ENCODE measurements at regions not wholly inside any gene's neighbourhood (a gene's known extent, or its start where the extent isn't known, plus 50 kb on each side); places are given as distances from the start of the nearest gene placed in this dataset.

GRCh38 chr1:14320986-14321385 lies 277.5 kb upstream of the KAZN start:
- H3K27ac ChIP-seq (ENCODE audit: low read depth, low read length): no peak overlapping the region
- H3K9ac ChIP-seq (ENCODE audit: low read depth, low read length): no peak overlapping the region
- peaks cover 22% of the 10 kb centered on the region for H3K4me1 ChIP-seq (ENCODE audit: control insufficient read depth, insufficient read depth, low read length)
- H3K27me3 ChIP-seq (ENCODE audit: control insufficient read depth, insufficient read depth, low read length): no peaks in the 10 kb centered on the region
- no peaks in the 10 kb centered on the region for H3K36me3 ChIP-seq (ENCODE audit: control insufficient read depth, insufficient read depth, low read length)
- H3K9me3 ChIP-seq (ENCODE audit: control insufficient read depth, insufficient read depth, low read length): no peaks in the 10 kb centered on the region
- no peak overlapping the region for H3K4me3 ChIP-seq (ENCODE audit: low read depth, low read length)

DNA sequence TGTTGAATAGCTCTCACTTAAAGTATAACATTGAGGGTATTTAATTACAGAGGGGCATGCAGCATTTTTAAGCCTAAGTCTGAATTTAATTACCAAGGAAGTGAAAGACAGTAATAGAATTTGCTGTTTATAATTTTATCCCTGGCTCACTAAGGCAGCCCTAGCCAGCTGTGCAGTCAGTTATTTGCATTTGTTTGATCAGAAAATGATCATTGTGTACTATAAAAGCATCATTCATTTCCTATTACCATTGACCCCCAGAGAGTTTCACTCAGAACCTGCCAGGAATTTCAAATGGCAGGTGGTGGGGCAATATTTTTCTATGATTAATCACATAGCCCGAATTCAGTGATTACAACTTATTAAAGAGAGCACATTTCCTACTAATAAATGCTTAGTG lies 277.1 kb upstream of the KAZN start:
- Histone ChIP-seq H3K4me3 (ENCODE audit: low read depth, low read length) (no peak overlapping the region), H3K27me3 (ENCODE audit: control insufficient read depth, insufficient read depth, low read length) (no peaks in the 10 kb centered on the region), H3K9ac (ENCODE audit: low read depth, low read length) (no peak overlapping the region), H3K4me1 (ENCODE audit: control insufficient read depth, insufficient read depth, low read length) (peaks cover 22% of the 10 kb centered on the region), H3K36me3 (ENCODE audit: control insufficient read depth, insufficient read depth, low read length) (no peaks in the 10 kb centered on the region), H3K27ac (ENCODE audit: low read depth, low read length) (no peak overlapping the region), H3K9me3 (ENCODE audit: control insufficient read depth, insufficient read depth, low read length) (no peaks in the 10 kb centered on the region)

DNA sequence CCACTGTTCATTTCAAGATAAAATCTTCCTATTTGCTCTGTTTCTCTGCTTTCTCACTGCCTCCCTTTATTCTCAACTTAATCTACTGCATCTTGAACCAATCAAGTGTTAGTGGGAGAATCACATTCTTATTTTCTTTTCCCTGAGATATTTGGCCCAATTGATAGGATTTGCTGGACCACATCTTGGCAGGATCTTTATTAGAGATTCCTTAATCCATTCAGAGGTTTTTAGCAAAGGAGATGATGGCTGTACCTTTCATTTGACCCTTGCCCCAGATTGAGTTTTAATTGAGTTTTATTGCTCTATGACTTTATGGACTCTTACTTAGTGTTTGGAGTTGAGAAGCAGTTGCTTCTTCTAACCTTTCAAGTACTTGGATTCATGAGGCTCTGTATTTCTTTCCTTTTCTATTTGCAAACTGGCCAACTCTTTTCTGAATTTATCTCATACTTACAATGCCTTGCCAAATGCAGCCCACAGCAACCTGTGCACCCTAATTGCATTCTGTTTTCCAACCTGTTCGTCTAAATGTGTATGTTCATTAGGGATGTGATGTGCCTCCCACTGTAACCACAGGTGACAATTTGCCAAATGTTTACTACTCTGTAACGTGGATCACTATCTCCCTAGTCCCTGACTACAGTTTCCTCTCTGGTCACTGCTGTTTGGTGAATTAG lies 274.8 kb upstream of the KAZN start:
- Histone ChIP-seq H3K4me1 (ENCODE audit: control insufficient read depth, insufficient read depth, low read length) (peaks cover 22% of the 10 kb centered on the region), H3K27me3 (ENCODE audit: control insufficient read depth, insufficient read depth, low read length) (no peaks in the 10 kb centered on the region), H3K27ac (ENCODE audit: low read depth, low read length) (no peak overlapping the region), H3K36me3 (ENCODE audit: control insufficient read depth, insufficient read depth, low read length) (no peaks in the 10 kb centered on the region), H3K9ac (ENCODE audit: low read depth, low read length) (no peak overlapping the region), H3K4me3 (ENCODE audit: low read depth, low read length) (no peak overlapping the region), H3K9me3 (ENCODE audit: control insufficient read depth, insufficient read depth, low read length) (no peaks in the 10 kb centered on the region)

GRCh38 chr1:14324248-14324630 lies 274.2 kb upstream of the KAZN start:
- Histone ChIP-seq H3K27ac (ENCODE audit: low read depth, low read length) (no peak overlapping the region), H3K4me1 (ENCODE audit: control insufficient read depth, insufficient read depth, low read length) (peaks cover 19% of the 10 kb centered on the region), H3K9ac (ENCODE audit: low read depth, low read length) (no peak overlapping the region), H3K36me3 (ENCODE audit: control insufficient read depth, insufficient read depth, low read length) (no peaks in the 10 kb centered on the region), H3K27me3 (ENCODE audit: control insufficient read depth, insufficient read depth, low read length) (no peaks in the 10 kb centered on the region), H3K9me3 (ENCODE audit: control insufficient read depth, insufficient read depth, low read length) (no peaks in the 10 kb centered on the region), H3K4me3 (ENCODE audit: low read depth, low read length) (no peak overlapping the region)

DNA sequence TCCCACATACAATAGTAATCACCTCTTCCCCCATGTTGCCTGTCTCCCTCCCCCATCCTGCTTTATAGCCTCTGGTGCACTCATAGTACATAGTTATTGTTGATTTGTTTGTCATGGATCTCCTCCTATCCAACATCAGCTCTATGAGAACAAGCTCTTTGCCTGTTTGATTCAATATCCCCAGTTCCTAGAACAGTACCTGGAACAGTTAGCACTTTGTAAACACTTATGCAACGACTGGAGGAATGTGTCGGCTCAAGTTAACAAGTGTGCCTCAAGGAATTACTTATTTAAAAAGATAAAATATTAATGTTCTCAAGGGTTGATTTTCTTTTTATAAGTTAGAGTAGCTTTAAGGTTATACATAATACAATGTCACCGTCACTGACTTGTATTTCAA lies 271.6 kb upstream of the KAZN start:
- no peak overlapping the region for H3K27ac ChIP-seq (ENCODE audit: low read depth, low read length)
- H3K27me3 ChIP-seq (ENCODE audit: control insufficient read depth, insufficient read depth, low read length): no peaks in the 10 kb centered on the region
- H3K4me3 ChIP-seq (ENCODE audit: low read depth, low read length): no peak overlapping the region
- no peaks in the 10 kb centered on the region for H3K36me3 ChIP-seq (ENCODE audit: control insufficient read depth, insufficient read depth, low read length)
- H3K4me1 ChIP-seq (ENCODE audit: control insufficient read depth, insufficient read depth, low read length): no peaks in the 10 kb centered on the region
- no peak overlapping the region for H3K9ac ChIP-seq (ENCODE audit: low read depth, low read length)
- H3K9me3 ChIP-seq (ENCODE audit: control insufficient read depth, insufficient read depth, low read length): no peaks in the 10 kb centered on the region

GRCh38 chr1:14328685-14329084 lies 269.8 kb upstream of the KAZN start:
- H3K4me3 ChIP-seq (ENCODE audit: low read depth, low read length): no peak overlapping the region
- H3K36me3 ChIP-seq (ENCODE audit: control insufficient read depth, insufficient read depth, low read length): no peaks in the 10 kb centered on the region
- no peaks in the 10 kb centered on the region for H3K4me1 ChIP-seq (ENCODE audit: control insufficient read depth, insufficient read depth, low read length)
- H3K9ac ChIP-seq (ENCODE audit: low read depth, low read length): no peak overlapping the region
- no peak overlapping the region for H3K27ac ChIP-seq (ENCODE audit: low read depth, low read length)
- no peaks in the 10 kb centered on the region for H3K9me3 ChIP-seq (ENCODE audit: control insufficient read depth, insufficient read depth, low read length)
- H3K27me3 ChIP-seq (ENCODE audit: control insufficient read depth, insufficient read depth, low read length): no peaks in the 10 kb centered on the region

- Histone ChIP-seq H3K27me3 (ENCODE audit: control insufficient read depth, insufficient read depth, low read length) (no peaks in the 10 kb centered on the region), H3K9me3 (ENCODE audit: control insufficient read depth, insufficient read depth, low read length) (no peaks in the 10 kb centered on the region), H3K4me3 (ENCODE audit: low read depth, low read length) (no peak overlapping the region), H3K4me1 (ENCODE audit: control insufficient read depth, insufficient read depth, low read length) (no peaks in the 10 kb centered on the region), H3K9ac (ENCODE audit: low read depth, low read length) (no peak overlapping the region), H3K27ac (ENCODE audit: low read depth, low read length) (no peak overlapping the region), H3K36me3 (ENCODE audit: control insufficient read depth, insufficient read depth, low read length) (no peaks in the 10 kb centered on the region)
These were observed 266.3 kb upstream of the KAZN start for GRCh38 chr1:14332158-14332557.

DNA sequence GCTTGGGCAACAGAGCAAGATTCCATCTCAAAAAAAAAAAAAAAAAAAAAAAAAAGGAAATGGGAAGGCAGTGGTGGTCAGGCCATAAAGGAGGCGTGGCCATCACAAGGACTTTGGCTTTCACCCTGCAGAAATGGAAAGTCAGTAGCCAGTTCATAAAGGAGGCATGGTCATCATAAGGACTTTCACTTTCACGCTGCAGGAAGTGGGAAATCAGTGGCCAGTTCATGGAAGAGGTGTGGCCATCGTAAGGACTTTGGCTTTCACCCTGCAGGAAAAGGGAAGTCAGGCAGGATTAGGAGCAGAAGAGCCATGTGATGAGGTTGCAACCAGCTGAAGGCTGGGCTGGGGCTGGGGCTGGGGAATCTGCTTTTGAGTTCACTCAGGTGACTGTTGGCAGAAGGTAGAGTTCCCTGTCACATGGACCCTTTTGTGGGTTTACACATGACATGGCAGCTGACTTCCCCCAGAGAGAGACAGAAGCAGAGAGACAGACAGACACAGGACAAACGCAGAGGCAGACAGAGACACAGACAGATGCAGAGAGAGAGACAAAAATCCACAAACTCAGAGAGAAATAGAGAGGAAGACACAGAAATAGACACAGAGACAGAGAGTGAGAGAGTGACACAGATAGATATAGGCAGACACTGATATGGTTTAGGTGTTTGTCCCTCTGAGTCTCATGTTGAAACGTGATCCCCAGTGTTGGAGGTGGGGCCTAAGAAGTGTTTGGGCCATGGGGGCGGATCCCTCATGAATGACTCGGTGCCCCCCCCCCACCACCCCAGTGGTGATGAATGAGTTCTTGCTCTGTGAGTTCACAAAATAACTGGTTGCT lies 263.9 kb upstream of the KAZN start:
- Histone ChIP-seq H3K36me3 (ENCODE audit: control insufficient read depth, insufficient read depth, low read length) (no peaks in the 10 kb centered on the region), H3K4me3 (ENCODE audit: low read depth, low read length) (no peak overlapping the region), H3K27ac (ENCODE audit: low read depth, low read length) (no peak overlapping the region), H3K4me1 (ENCODE audit: control insufficient read depth, insufficient read depth, low read length) (peaks cover 5% of the 10 kb centered on the region), H3K27me3 (ENCODE audit: control insufficient read depth, insufficient read depth, low read length) (no peaks in the 10 kb centered on the region), H3K9ac (ENCODE audit: low read depth, low read length) (no peak overlapping the region), H3K9me3 (ENCODE audit: control insufficient read depth, insufficient read depth, low read length) (no peaks in the 10 kb centered on the region)

GRCh38 chr1:14338509-14338908 lies 260.0 kb upstream of the KAZN start:
- H3K27ac ChIP-seq (ENCODE audit: low read depth, low read length): no peak overlapping the region
- H3K4me1 ChIP-seq (ENCODE audit: control insufficient read depth, insufficient read depth, low read length): peaks cover 9% of the 10 kb centered on the region
- H3K9ac ChIP-seq (ENCODE audit: low read depth, low read length): no peak overlapping the region
- H3K9me3 ChIP-seq (ENCODE audit: control insufficient read depth, insufficient read depth, low read length): no peaks in the 10 kb centered on the region
- H3K27me3 ChIP-seq (ENCODE audit: control insufficient read depth, insufficient read depth, low read length): no peaks in the 10 kb centered on the region
- H3K4me3 ChIP-seq (ENCODE audit: low read depth, low read length): no peak overlapping the region
- no peaks in the 10 kb centered on the region for H3K36me3 ChIP-seq (ENCODE audit: control insufficient read depth, insufficient read depth, low read length)

GRCh38 chr1:14339288-14339687 lies 259.2 kb upstream of the KAZN start:
- H3K36me3 ChIP-seq (ENCODE audit: control insufficient read depth, insufficient read depth, low read length): no peaks in the 10 kb centered on the region
- no peak overlapping the region for H3K27ac ChIP-seq (ENCODE audit: low read depth, low read length)
- no peak overlapping the region for H3K9ac ChIP-seq (ENCODE audit: low read depth, low read length)
- H3K4me1 ChIP-seq (ENCODE audit: control insufficient read depth, insufficient read depth, low read length): peaks cover 9% of the 10 kb centered on the region
- no peaks in the 10 kb centered on the region for H3K27me3 ChIP-seq (ENCODE audit: control insufficient read depth, insufficient read depth, low read length)
- no peak overlapping the region for H3K4me3 ChIP-seq (ENCODE audit: low read depth, low read length)
- no peaks in the 10 kb centered on the region for H3K9me3 ChIP-seq (ENCODE audit: control insufficient read depth, insufficient read depth, low read length)

- no peaks in the 10 kb centered on the region for H3K9me3 ChIP-seq (ENCODE audit: control insufficient read depth, insufficient read depth, low read length)
- no peaks in the 10 kb centered on the region for H3K36me3 ChIP-seq (ENCODE audit: control insufficient read depth, insufficient read depth, low read length)
- no peak overlapping the region for H3K9ac ChIP-seq (ENCODE audit: low read depth, low read length)
- peaks cover 9% of the 10 kb centered on the region for H3K4me1 ChIP-seq (ENCODE audit: control insufficient read depth, insufficient read depth, low read length)
- no peaks in the 10 kb centered on the region for H3K27me3 ChIP-seq (ENCODE audit: control insufficient read depth, insufficient read depth, low read length)
- no peak overlapping the region for H3K4me3 ChIP-seq (ENCODE audit: low read depth, low read length)
- H3K27ac ChIP-seq (ENCODE audit: low read depth, low read length): no peak overlapping the region
These were observed 258.3 kb upstream of the KAZN start for GRCh38 chr1:14340002-14340785.
